ENCODE measurements at regions not wholly inside any gene's neighbourhood (a gene's known extent, or its start where the extent isn't known, plus 50 kb on each side); places are given as distances from the start of the nearest gene placed in this dataset.
"Not testable (repeated sequence)": the region's sequence is repeated elsewhere in the genome, so short reads cannot be mapped to it uniquely, and the experiment has no call there.

DNA sequence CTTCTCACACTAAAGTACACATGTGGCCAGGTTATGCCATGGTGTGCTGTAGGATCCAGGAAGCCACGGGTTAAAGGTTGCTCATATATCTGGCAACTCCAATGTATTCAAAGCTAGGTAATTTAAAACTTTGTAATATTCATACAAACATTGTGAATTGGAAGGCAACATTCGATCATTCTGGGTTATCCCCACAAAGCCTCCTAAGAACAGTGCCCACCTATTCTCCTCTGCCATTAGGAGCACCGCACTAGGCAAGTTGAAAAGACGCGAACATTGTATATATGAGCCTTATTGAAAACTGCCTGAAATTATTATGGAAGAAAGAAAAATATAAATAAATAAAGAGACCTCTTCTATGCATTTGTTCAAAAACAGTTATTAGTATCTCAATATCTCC, 228.2 kb downstream of the IGSF11 start:
- H3K27me3 ChIP-seq: no peaks in the 10 kb centered on the region
- DNase-seq: no peak
- H3K4me1 ChIP-seq: no peaks in the 10 kb centered on the region
- H3K9me3 ChIP-seq: no peaks in the 10 kb centered on the region
- no peak overlapping the region for H3K27ac ChIP-seq
- TF ChIP-seq, protein P1, sequence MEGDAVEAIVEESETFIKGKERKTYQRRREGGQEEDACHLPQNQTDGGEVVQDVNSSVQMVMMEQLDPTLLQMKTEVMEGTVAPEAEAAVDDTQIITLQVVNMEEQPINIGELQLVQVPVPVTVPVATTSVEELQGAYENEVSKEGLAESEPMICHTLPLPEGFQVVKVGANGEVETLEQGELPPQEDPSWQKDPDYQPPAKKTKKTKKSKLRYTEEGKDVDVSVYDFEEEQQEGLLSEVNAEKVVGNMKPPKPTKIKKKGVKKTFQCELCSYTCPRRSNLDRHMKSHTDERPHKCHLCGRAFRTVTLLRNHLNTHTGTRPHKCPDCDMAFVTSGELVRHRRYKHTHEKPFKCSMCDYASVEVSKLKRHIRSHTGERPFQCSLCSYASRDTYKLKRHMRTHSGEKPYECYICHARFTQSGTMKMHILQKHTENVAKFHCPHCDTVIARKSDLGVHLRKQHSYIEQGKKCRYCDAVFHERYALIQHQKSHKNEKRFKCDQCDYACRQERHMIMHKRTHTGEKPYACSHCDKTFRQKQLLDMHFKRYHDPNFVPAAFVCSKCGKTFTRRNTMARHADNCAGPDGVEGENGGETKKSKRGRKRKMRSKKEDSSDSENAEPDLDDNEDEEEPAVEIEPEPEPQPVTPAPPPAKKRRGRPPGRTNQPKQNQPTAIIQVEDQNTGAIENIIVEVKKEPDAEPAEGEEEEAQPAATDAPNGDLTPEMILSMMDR (IDR thresholded peaks at IDR 0.05): no peak
- intact Hi-C loops (cut with DNase I): no loop called here
- no peak overlapping the region for H3K4me3 ChIP-seq
- ATAC-seq: no peak
- no peaks in the 10 kb centered on the region for H3K36me3 ChIP-seq

DNA sequence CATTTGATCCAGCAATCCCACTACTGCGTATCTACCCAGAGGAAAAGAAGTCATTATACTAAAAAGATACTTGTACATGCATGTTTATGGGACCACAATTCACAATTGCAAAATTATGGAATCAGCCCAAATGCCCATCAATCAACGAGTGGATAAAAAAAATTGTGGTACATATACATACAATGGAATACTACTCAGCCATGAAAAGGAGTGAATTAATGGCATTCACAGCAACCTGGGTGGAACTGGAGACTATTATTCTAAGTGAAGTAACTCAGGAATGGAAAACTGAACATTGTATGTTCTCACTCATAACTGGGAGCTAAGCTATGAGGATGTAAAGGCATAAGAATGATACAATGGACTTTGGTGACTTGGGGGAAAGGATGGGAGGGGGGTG, 227.3 kb downstream of the IGSF11 start:
- H3K9me3 ChIP-seq; intact Hi-C loops (cut with DNase I); H3K27ac ChIP-seq; H3K27me3 ChIP-seq; H3K4me3 ChIP-seq; ATAC-seq; H3K4me1 ChIP-seq; DNase-seq; H3K36me3 ChIP-seq: not testable (repeated sequence)

DNA sequence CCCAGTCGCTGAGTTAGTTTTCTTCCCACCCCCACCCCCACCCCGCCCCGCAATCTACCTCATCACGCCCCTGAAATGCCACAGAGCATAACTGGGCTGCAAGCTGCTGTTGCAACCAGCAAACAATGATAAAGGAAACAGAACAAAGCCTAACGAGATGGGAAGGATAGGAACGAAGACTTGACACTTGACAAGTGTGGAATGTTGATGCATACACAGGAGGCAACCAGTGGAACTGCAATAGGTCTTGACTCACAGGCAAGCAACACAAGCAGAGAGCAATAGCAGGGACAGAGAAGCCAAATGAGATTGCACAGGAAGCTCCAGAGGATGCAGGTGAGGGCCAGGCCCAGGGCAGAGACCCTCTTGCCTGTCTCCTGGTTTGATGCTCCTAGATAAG, 225.9 kb downstream of the IGSF11 start:
- Histone ChIP-seq H3K27ac (no peak overlapping the region), H3K4me1 (no peaks in the 10 kb centered on the region), H3K36me3 (no peaks in the 10 kb centered on the region), H3K9me3 (no peaks in the 10 kb centered on the region), H3K4me3 (no peak overlapping the region), H3K27me3 (no peaks in the 10 kb centered on the region)
- TF ChIP-seq, protein P1 (IDR thresholded peaks at IDR 0.05): no peak
- no peak for ATAC-seq
- intact Hi-C loops (cut with DNase I): no loop called here
- DNase-seq: no peak

DNA sequence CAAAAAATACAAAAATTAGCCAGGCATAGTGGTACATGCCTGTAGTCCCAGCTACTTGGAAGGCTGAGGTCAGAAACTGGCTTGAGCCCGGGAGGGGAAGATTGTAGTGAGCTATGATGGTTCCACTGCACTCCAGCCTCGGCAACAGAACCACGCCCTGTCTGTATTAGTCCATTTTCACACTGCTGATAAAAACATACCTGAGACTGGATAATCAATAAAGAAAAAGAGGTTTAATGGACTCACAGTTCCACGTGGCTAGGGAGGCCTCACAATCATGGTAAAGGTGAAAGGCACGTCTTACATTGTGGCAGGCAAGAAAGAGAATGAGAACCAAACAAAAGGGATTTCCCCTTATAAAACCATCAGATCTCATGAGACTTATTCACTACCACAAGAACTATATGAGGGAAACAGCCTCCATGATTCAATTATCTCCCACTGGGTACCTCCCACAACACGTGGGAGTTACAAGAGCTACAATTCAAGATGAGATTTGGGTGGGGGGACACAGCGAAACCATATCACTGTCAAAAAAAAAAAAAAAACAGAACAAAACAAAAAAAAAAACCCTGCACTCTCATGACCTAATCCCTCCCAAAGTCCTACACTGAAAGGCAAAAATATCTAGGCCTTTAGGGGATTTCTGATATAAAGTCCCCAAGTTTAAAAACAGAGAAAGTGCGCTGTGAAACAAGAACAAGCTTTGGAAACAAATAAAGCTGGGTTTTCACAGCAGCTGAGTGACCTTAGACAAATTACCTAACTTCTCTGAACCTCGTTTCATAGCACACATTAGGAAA, 224.7 kb downstream of the IGSF11 start:
- DNase-seq (no peak), ATAC-seq (no peak)
- intact Hi-C loops (cut with DNase I): no loop called here
- Histone ChIP-seq H3K27me3 (no peaks in the 10 kb centered on the region), H3K4me1 (no peaks in the 10 kb centered on the region), H3K4me3 (no peak overlapping the region), H3K9me3 (no peaks in the 10 kb centered on the region), H3K27ac (no peak overlapping the region), H3K36me3 (no peaks in the 10 kb centered on the region)
- TF ChIP-seq, protein P1 (IDR thresholded peaks at IDR 0.05): no peak

DNA sequence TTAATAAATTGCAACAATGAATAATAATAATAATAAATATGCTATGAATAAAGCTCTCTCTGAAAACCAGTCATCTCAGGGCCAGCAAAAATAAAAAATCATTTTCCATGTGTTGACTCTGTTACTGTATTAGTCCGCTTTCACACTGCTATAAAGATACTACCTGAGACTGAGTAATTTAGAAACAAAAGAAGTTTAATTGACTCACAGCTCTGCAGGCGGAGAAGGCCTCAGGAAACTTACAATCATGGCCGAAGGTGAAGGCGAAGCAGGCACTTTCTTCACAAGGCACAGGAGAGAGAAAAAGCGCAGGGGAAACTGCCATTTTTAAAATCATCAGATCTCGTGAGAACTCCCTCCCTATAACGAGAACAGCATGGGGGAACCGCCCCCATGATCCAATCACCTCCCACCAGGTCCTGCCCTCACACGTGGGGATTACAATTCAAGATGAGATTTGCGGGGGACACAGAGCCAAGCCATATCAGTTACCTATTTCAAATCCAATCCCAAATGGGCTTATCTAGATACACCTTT, 224.1 kb downstream of the IGSF11 start:
- H3K9me3 ChIP-seq: no peaks in the 10 kb centered on the region
- H3K36me3 ChIP-seq: no peaks in the 10 kb centered on the region
- TF ChIP-seq, protein P1 (IDR thresholded peaks at IDR 0.05): no peak
- DNase-seq: no peak
- no peak for ATAC-seq
- no peaks in the 10 kb centered on the region for H3K4me1 ChIP-seq
- intact Hi-C loops (cut with DNase I): no loop called here
- H3K27me3 ChIP-seq: no peaks in the 10 kb centered on the region
- H3K4me3 ChIP-seq: no peak overlapping the region
- no peak overlapping the region for H3K27ac ChIP-seq
